HEK293T (cell line): ENCODE measurements at regions not wholly inside any gene's neighbourhood (a gene's known extent, or its start where the extent isn't known, plus 50 kb on each side); places are given as distances from the start of the nearest gene placed in this dataset.

ENCODE experiments used
- CTCF ChIA-PET: fragments of 350-600 bp; formaldehyde crosslinking; extraction: SDS; loops from one replicate; lab custom pipeline; 2021; ENCODE audit warnings: antibody characterized with exemption, inconsistent platforms; lab: Yijun Ruan, JAX
- POLR2A ChIA-PET: fragments of 350-600 bp; formaldehyde crosslinking; extraction: SDS; loops from one replicate; lab custom pipeline; 2020; ENCODE audit warnings: antibody characterized with exemption, inconsistent platforms; lab: Yijun Ruan, JAX
- DNase-seq: peaks from one replicate; pipeline ENCODE4 v3.0.0; 2012; ENCODE audit warnings: mixed read lengths; ENCODE audit errors: extremely low spot score
- ARNT ChIP-seq: fragments of 450-650 bp; IDR thresholded peaks from 2 replicates; pipeline ENCODE4 v1.6.1; 2017; ENCODE audit warnings: mild to moderate bottlenecking
- BHLHE40 ChIP-seq: fragments of 450-650 bp; IDR thresholded peaks from 2 replicates; pipeline ENCODE4 v1.6.1; 2016; ENCODE audit warnings: mild to moderate bottlenecking, moderate library complexity, borderline replicate concordance
- CTBP1 ChIP-seq: fragments of 450-650 bp; IDR thresholded peaks from 2 replicates; pipeline ENCODE4 v1.6.1; 2016; ENCODE audit warnings: borderline replicate concordance
- ELF4 ChIP-seq: fragments of 450-650 bp; IDR thresholded peaks from 2 replicates; pipeline ENCODE4 v1.6.1; 2017; ENCODE audit warnings: antibody characterized with exemption
- FOXA1 ChIP-seq: fragments of 450-650 bp; IDR thresholded peaks from 2 replicates; pipeline ENCODE4 v1.6.1; 2016; ENCODE audit warnings: mild to moderate bottlenecking
- FOXK2 ChIP-seq: fragments of 450-650 bp; IDR thresholded peaks from 2 replicates; pipeline ENCODE4 v1.6.1; 2016; ENCODE audit warnings: mild to moderate bottlenecking
- FOXM1 ChIP-seq: fragments of 450-650 bp; IDR thresholded peaks from 2 replicates; pipeline ENCODE4 v1.6.1; 2017; ENCODE audit warnings: mild to moderate bottlenecking, borderline replicate concordance
- HDGF ChIP-seq: fragments of 450-650 bp; IDR thresholded peaks from 2 replicates; pipeline ENCODE4 v1.6.1; 2017; ENCODE audit warnings: antibody characterized with exemption, borderline replicate concordance
- L3MBTL2 ChIP-seq: fragments of 450-650 bp; conservative IDR thresholded peaks from 2 replicates; pipeline ENCODE4 v1.6.1; 2016; ENCODE audit warnings: mild to moderate bottlenecking
- LEF1 ChIP-seq: fragments of 450-650 bp; IDR thresholded peaks from 2 replicates; pipeline ENCODE4 v1.6.1; 2017; ENCODE audit warnings: mild to moderate bottlenecking, borderline replicate concordance
- NFRKB ChIP-seq: fragments of 450-650 bp; IDR thresholded peaks from 2 replicates; pipeline ENCODE4 v1.6.1; 2016; ENCODE audit warnings: mild to moderate bottlenecking, moderate library complexity
- SP1 ChIP-seq: fragments of 450-650 bp; IDR thresholded peaks from 2 replicates; pipeline ENCODE4 v1.6.1; 2017
- SUZ12 ChIP-seq: fragments of 450-650 bp; IDR thresholded peaks from 2 replicates; pipeline ENCODE4 v1.6.1; 2016; ENCODE audit warnings: mild to moderate bottlenecking
- TARDBP ChIP-seq: fragments of 450-650 bp; IDR thresholded peaks from 2 replicates; pipeline ENCODE4 v1.6.1; 2016
- ZNF384 ChIP-seq: fragments of 450-650 bp; IDR thresholded peaks from 2 replicates; pipeline ENCODE4 v1.6.1; 2016
- TF ChIP-seq, protein P1 (sequence below): fragments of 450-650 bp; IDR thresholded peaks from 2 replicates; pipeline ENCODE4 v1.6.1; 2016

DNA sequence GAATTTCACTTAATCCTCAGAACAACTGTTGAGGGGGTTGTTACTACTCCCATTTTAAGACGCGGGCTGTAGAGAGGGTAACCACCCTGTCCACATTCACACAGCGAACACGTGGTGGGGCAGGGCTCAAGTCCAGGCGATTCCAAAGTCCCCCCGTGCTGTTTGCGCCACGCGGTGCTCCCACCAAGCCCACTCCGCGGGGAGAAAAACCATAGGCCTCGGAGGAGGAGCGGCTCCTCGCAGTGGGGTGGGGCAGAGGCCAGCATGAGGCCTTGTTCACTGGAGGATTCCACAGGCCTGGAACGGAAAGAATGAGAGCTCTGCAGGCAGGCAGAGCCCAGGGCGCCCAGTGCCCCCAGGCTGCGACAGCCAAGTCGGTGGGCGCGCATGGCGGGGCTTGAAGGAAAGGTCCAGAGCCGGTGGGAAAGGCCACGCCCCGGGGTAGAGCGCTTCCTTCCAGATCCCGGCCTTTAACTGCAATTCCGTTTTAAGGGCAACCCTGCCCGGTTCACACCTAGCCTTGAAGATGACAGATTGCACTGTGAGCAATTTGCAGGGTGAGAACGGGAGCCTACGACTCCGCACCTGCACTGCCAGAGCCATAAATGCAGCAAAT lies 161.8 kb upstream of the TBL1XR1 start:
- CTCF ChIA-PET: no interaction called here
- peak; percentile 32 for DNase-seq
- POLR2A ChIA-PET: interaction anchor here (1.3 to 3.7 kb wide), 3 partner anchors 10 to 208 kb away, joined by 3 to 23 read pairs (median 4); partner anchors contain the start of gene TBL1XR1
- TF ChIP-seq, protein P1, sequence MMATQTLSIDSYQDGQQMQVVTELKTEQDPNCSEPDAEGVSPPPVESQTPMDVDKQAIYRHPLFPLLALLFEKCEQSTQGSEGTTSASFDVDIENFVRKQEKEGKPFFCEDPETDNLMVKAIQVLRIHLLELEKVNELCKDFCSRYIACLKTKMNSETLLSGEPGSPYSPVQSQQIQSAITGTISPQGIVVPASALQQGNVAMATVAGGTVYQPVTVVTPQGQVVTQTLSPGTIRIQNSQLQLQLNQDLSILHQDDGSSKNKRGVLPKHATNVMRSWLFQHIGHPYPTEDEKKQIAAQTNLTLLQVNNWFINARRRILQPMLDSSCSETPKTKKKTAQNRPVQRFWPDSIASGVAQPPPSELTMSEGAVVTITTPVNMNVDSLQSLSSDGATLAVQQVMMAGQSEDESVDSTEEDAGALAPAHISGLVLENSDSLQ: peak; percentile 56; the same call in 1 of the 2 replicates
- no peak for TF ChIP-seq ARNT
- TF ChIP-seq FOXM1: no peak
- TF ChIP-seq ZNF384: no peak
- no peak for TF ChIP-seq FOXK2
- TF ChIP-seq L3MBTL2: peak; percentile 82

DNA sequence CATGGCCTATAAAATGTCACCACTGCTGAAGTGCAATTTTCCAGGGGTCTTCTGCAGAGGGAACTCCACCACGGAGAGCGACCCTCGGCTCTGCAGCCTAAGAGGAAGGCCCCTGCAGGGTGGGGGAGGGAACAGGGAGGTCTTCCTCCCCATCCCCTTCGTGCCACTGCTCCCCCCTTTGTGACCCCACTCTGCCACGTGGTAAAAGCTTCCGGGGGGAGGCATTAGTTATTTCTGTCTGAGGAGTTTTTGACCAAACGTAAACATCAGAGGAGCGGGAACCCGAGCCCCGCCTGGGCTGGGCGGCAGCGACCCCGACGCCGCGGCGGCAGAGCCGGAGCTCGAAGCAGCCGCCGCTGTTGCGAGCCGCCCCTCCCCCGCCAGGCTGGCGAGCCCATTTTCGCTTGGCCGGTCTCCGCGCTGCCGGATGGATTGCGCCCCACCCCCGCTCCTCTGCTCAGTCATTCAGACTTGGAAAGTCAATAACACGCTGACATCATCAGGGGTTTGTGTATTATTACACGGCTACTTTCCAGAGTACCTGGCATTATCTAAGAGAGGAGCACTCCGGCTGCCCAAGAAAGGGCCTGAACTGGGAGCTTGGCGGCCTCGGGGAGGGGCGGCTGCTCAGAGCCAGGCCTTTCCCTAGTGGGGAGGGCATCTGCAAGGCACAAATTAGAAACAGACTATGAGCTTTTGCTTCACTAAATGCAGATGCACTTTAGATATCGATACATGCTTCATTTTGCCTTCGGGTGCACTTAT lies 162.5 kb upstream of the TBL1XR1 start:
- ChIA-PET POLR2A (interaction anchor here (1.3 to 3.7 kb wide), 3 partner anchors 11 to 209 kb away, joined by 3 to 23 read pairs (median 4); partner anchors contain the start of gene TBL1XR1), CTCF (interaction anchor here (0.6 kb wide), 1 partner anchor 89 kb away, joined by 5 read pairs; no protein-coding TSS in a partner anchor)
- peak; percentile 88 for DNase-seq
- TF ChIP-seq FOXK2 (no peak), ZNF384 (no peak), LEF1 (peak; percentile 43; the same call in 1 of the 2 replicates), ELF4 (no peak), FOXM1 (peak; percentile 93), CTBP1 (peak; percentile 86), SP1 (no peak), NFRKB (no peak), L3MBTL2 (peak; percentile 8; the same call in 1 of the 2 replicates), BHLHE40 (no peak), ARNT (0 out of 2 replicates have a peak, but pooled peaks have one; percentile 60), HDGF (no peak), FOXA1 (peak; percentile 69), TARDBP (no peak), SUZ12 (no peak)
- TF ChIP-seq, protein P1: peak; percentile 73

DNA sequence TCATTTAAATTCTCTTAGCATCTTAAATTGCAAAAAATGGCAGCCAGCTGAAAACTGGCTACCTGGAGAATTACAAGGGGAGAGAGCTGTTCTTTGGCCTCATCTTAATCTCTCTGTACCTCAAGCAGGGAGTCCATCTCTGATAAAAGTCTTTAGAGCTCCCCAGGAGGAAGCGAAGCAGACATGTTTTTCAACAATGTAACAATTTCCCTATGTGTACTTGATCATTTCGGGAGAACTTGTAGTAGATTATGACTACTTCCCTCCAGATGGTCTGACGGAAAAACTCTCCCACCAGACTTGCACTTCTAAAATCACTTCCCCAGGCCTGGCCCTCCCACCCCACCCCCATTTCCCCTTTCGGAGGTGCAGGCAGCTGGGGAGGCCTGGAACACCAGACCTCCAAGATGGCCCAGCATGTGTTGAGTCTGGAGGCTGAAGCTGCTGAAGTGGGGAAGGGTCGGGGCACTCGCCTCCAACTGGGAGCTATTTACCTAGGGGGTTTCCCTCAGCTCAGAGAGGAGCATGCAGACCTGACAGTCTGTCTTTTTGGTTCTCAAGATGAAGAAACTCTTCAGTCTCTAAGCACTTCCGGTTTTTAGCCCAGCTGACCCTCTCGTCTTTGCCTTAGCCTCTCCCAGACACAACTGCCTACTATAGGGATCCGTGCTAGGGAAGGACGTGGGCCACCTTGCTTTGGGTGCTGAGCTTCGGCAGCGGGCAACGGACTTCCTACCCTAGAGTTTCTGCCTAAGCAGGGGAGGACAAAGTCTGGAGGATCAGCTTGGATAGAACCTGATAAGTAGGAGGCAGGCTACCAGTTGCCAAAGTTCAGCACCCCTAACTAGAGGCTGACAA lies 164.0 kb upstream of the TBL1XR1 start:
- DNase-seq: no peak
- ChIA-PET POLR2A (no interaction called here), CTCF (no interaction called here)
- TF ChIP-seq SUZ12 (no peak), CTBP1 (no peak), LEF1 (no peak), FOXK2 (no peak), TARDBP (no peak), FOXA1 (no peak), SP1 (no peak), ZNF384 (no peak), NFRKB (no peak), BHLHE40 (no peak), ARNT (no peak), HDGF (no peak), FOXM1 (no peak), ELF4 (no peak)
- TF ChIP-seq, protein P1: no peak

DNA sequence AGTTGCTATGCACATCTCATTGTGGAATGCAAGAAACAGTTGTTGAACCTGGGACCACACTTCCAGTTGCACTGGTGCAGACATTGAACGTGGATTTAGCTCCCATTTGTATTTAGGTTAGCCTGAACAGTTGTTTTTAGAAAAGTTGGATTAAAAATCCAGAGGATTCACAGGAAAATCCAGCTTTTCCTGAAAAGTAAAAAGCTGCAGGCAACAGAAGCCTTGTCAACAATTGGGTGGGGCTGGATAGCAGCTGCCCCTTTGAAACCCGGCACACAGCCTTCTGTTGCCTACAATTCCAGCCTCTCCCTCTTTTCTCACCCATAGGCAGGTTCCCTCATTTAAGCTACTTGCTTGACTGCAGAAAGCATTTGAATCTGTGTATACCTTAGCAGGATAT lies 165.3 kb upstream of the TBL1XR1 start:
- POLR2A ChIA-PET: no interaction called here
- CTCF ChIA-PET: no interaction called here
- no peak for DNase-seq
- TF ChIP-seq FOXM1 (no peak), FOXK2 (no peak), SUZ12 (no peak), ELF4 (no peak), BHLHE40 (no peak), LEF1 (no peak), FOXA1 (no peak), NFRKB (no peak), SP1 (no peak), CTBP1 (no peak), HDGF (no peak), L3MBTL2 (no peak), TARDBP (no peak), ARNT (no peak), ZNF384 (no peak)
- TF ChIP-seq, protein P1: no peak
